ENCODE measurements at regions not wholly inside any gene's neighbourhood (a gene's known extent, or its start where the extent isn't known, plus 50 kb on each side); places are given as distances from the start of the nearest gene placed in this dataset.

DNA sequence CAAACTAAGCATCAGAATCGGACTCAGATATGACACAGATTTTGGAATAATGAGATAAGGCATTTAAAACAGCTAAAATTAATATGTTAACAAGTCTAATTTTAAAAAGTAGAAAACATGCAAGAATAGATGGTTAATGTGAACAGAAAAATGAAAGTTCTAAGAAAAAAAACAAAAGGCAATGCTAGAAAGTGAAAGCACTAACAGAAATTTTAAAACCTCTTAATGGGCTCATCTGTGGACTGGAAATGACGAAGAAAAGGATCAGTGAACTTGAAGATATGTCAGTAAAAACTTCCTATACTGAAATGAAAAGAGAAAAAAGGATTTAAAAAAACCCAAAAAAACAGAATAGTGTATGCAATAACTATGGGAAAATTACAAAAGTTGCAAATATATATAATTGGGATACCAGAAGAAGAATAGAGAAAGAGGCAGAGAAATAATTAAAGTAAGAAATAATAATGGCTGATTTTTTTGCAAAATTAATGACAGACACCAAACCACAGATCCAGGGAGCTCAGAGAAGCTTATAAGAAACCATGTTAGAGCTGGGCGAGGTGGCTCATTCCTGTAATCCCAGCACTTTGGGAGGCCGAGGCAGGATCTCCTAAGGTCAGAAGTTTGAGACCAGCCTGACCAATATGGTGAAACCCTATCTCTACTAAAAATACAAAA, 61.7 kb upstream of the KIF13A start (continued):
- TF ChIP-seq PHF8 (conservative IDR thresholded peaks at IDR 0.05; ENCODE audit: low read depth, low read length) (no peak), NRF1 (IDR thresholded peaks at IDR 0.05; ENCODE audit: low read depth, low read length) (no peak), HDAC6 (IDR thresholded peaks at IDR 0.05; ENCODE audit: low read depth, low read length) (no peak), KDM1A (IDR thresholded peaks at IDR 0.05; ENCODE audit: borderline replicate concordance, low read length) (no peak), POU5F1 (IDR thresholded peaks at IDR 0.05; ENCODE audit: low read depth, low read length) (no peak), SP2 (IDR thresholded peaks at IDR 0.05; ENCODE audit: low read length) (no peak), CTCF (IDR thresholded peaks at IDR 0.05; ENCODE audit: control extremely low read depth in 1 of 3, insufficient read depth in 1 of 3, low read depth in 1 of 3, low read length in 3 of 3) (no peak)

Data from H1 (cell line).